AG09309 (cell line): ENCODE measurements at regions not wholly inside any gene's neighbourhood (a gene's known extent, or its start where the extent isn't known, plus 50 kb on each side); places are given as distances from the start of the nearest gene placed in this dataset.

Experiments
- DNase-seq: peaks from one replicate; pipeline ENCODE4 v3.0.0-alpha.2; 2010; ENCODE audit warnings: low read depth
- H3K4me3 ChIP-seq: 2 replicates; pipeline ENCODE4 v1.5.1; 2011; ENCODE audit warnings: mild to moderate bottlenecking, low read depth, low read length, moderate library complexity; ENCODE audit not compliant: control insufficient read depth
- TF ChIP-seq, protein P1 (sequence below): IDR thresholded peaks from 2 replicates; pipeline ENCODE4 v1.5.1; 2011; ENCODE audit warnings: mild to moderate bottlenecking, low read depth, low read length, inconsistent platforms; ENCODE audit not compliant: insufficient read depth, control insufficient read depth; ENCODE audit errors: missing control alignments

- TF ChIP-seq, protein P1, sequence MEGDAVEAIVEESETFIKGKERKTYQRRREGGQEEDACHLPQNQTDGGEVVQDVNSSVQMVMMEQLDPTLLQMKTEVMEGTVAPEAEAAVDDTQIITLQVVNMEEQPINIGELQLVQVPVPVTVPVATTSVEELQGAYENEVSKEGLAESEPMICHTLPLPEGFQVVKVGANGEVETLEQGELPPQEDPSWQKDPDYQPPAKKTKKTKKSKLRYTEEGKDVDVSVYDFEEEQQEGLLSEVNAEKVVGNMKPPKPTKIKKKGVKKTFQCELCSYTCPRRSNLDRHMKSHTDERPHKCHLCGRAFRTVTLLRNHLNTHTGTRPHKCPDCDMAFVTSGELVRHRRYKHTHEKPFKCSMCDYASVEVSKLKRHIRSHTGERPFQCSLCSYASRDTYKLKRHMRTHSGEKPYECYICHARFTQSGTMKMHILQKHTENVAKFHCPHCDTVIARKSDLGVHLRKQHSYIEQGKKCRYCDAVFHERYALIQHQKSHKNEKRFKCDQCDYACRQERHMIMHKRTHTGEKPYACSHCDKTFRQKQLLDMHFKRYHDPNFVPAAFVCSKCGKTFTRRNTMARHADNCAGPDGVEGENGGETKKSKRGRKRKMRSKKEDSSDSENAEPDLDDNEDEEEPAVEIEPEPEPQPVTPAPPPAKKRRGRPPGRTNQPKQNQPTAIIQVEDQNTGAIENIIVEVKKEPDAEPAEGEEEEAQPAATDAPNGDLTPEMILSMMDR: no peak
- H3K4me3 ChIP-seq: no peak overlapping the region
- DNase-seq: no peak
These were observed 269.4 kb upstream of the NBEA start for GRCh38 chr13:34672631-34673030.

GRCh38 chr13:34675626-34676025 lies 266.4 kb upstream of the NBEA start:
- no peak overlapping the region for H3K4me3 ChIP-seq
- TF ChIP-seq, protein P1: no peak
- DNase-seq: no peak

GRCh38 chr13:34678154-34678553 lies 263.9 kb upstream of the NBEA start:
- no peak overlapping the region for H3K4me3 ChIP-seq
- TF ChIP-seq, protein P1: no peak
- DNase-seq: no peak

- TF ChIP-seq, protein P1: no peak
- H3K4me3 ChIP-seq: no peak overlapping the region
- no peak for DNase-seq
These were observed 260.6 kb upstream of the NBEA start for GRCh38 chr13:34681405-34681955.

DNA sequence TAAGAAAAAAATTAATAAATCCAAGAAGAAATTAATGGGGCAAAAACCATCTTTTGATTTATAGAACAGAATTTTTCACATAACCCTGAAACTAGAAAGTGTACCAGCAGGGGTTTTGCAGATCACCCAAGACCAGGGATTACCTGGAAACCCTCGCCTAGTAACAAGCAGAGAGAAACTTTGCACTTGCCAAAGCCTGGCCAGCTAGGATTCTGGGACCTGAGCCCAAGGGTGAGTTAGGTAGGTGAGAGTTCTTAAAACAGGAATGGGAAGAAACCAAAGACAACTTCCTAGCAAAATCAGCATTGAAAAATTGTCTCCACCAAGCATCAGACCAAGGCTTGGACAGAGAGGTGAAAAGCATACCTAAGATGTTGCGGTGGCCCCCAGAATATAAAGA lies 247.0 kb upstream of the NBEA start:
- H3K4me3 ChIP-seq: no peak overlapping the region
- no peak for DNase-seq
- TF ChIP-seq, protein P1: no peak

- TF ChIP-seq, protein P1: no peak
- DNase-seq: no peak
- no peak overlapping the region for H3K4me3 ChIP-seq
These were observed 245.8 kb upstream of the NBEA start for GRCh38 chr13:34696296-34696695.

GRCh38 chr13:34696741-34697140 lies 245.3 kb upstream of the NBEA start:
- DNase-seq: no peak
- TF ChIP-seq, protein P1: no peak

More at GRCh38 chr13:34696741-34697140, 245.3 kb upstream of the NBEA start:
- H3K4me3 ChIP-seq: no peak overlapping the region
